Hepatocyte (in vitro differentiated cells): ENCODE measurements at regions not wholly inside any gene's neighbourhood (a gene's known extent, or its start where the extent isn't known, plus 50 kb on each side); places are given as distances from the start of the nearest gene placed in this dataset.
"Not testable (repeated sequence)": the region's sequence is repeated elsewhere in the genome, so short reads cannot be mapped to it uniquely, and the experiment has no call there.

Experiments used
- DNase-seq: peaks from one replicate; pipeline ENCODE4 v3.0.0-alpha.2; 2016; ENCODE audit warnings: low spot score
- H2AFZ ChIP-seq: fragments of 200-600 bp; sonication (generic); 2 replicates; pipeline ENCODE4 v1.6.0; 2016; ENCODE audit warnings: antibody characterized with exemption, mild to moderate bottlenecking
- H3K27ac ChIP-seq: fragments of 200-600 bp; sonication (generic); 2 replicates; pipeline ENCODE4 v1.5.1; 2016; ENCODE audit warnings: mild to moderate bottlenecking
- H3K27me3 ChIP-seq: fragments of 200-600 bp; sonication (generic); 2 replicates; pipeline ENCODE4 v1.6.1; 2016
- H3K36me3 ChIP-seq: fragments of 200-600 bp; sonication (generic); replicated peaks from 2 replicates; pipeline ENCODE4 v1.5.1; 2016; ENCODE audit warnings: low read depth; ENCODE audit not compliant: insufficient read depth
- H3K4me1 ChIP-seq: fragments of 200-600 bp; sonication (generic); 2 replicates; pipeline ENCODE4 v1.5.1; 2016; ENCODE audit warnings: mild to moderate bottlenecking, moderate library complexity; ENCODE audit not compliant: insufficient read depth
- H3K4me2 ChIP-seq: fragments of 200-600 bp; sonication (generic); 2 replicates; pipeline ENCODE4 v1.6.0; 2016
- H3K4me3 ChIP-seq: fragments of 200-600 bp; sonication (generic); 2 replicates; pipeline ENCODE4 v1.5.1; 2016; ENCODE audit warnings: mild to moderate bottlenecking
- H3K79me2 ChIP-seq: fragments of 200-600 bp; sonication (generic); 2 replicates; pipeline ENCODE4 v1.6.0; 2017; ENCODE audit warnings: mild to moderate bottlenecking
- H3K9me2 ChIP-seq: fragments of 200-600 bp; sonication (generic); replicated peaks from 2 replicates; pipeline ENCODE4 v1.6.0; 2017; ENCODE audit warnings: mild to moderate bottlenecking; ENCODE audit not compliant: insufficient read depth
- H3K9me3 ChIP-seq: fragments of 200-600 bp; sonication (generic); 2 replicates; pipeline ENCODE4 v1.5.1; 2016; ENCODE audit warnings: low read depth, mild to moderate bottlenecking
- H4K20me1 ChIP-seq: fragments of 200-600 bp; sonication (generic); 2 replicates; pipeline ENCODE4 v1.6.0; 2016; ENCODE audit warnings: mild to moderate bottlenecking; ENCODE audit not compliant: insufficient read depth, poor library complexity, severe bottlenecking
- CTCF ChIP-seq: fragments of 200-600 bp; sonication (generic); IDR thresholded peaks from 2 replicates; pipeline ENCODE4 v1.5.1; 2016; ENCODE audit warnings: antibody characterized with exemption, mild to moderate bottlenecking; ENCODE audit not compliant: poor library complexity
- EZH2 ChIP-seq: fragments of 200-600 bp; sonication (generic); IDR thresholded peaks from 2 replicates; pipeline ENCODE4 v1.6.1; 2016; ENCODE audit warnings: antibody characterized with exemption, mild to moderate bottlenecking, borderline replicate concordance
- EZH2phosphoT487 ChIP-seq: fragments of 200-600 bp; sonication (generic); IDR thresholded peaks from one replicate; pipeline ENCODE4 v1.6.1; 2018; ENCODE audit warnings: antibody characterized with exemption, mild to moderate bottlenecking, low read depth, moderate library complexity; ENCODE audit not compliant: unreplicated experiment, severe bottlenecking
- WGBS: methylation state at CpG from one replicate; pipeline ENCODE4 v1.1.6; 2016; ENCODE audit warnings: low lambda C conversion rate; ENCODE audit errors: missing lambda C conversion rate; 5-methylcytosine and 5-hydroxymethylcytosine counted together

GRCh38 chr6:27188061-27188884, 59.2 kb upstream of the PRSS16 start:
- peak overlapping the region; percentile 87 for H3K27ac ChIP-seq
- DNase-seq, result peak; percentile 80
- no peaks in the 10 kb centered on the region for H3K9me3 ChIP-seq
- H3K36me3 ChIP-seq, result no peaks in the 10 kb centered on the region
- no peaks in the 10 kb centered on the region for H4K20me1 ChIP-seq
- H3K9me2 ChIP-seq, result no peaks in the 10 kb centered on the region
- peak overlapping the region; percentile 44 for H3K4me3 ChIP-seq
- no peaks in the 10 kb centered on the region for H3K79me2 ChIP-seq
- TF ChIP-seq EZH2 (no peak), EZH2phosphoT487 (no peak), CTCF (no peak)
- H3K27me3 ChIP-seq, result no peaks in the 10 kb centered on the region
- peak overlapping the region; percentile 78 for H3K4me2 ChIP-seq
- WGBS, result 2% methylated on average over 33 of the region's 33 CpGs
- peaks cover 4% of the 10 kb centered on the region for H3K4me1 ChIP-seq
- H2AFZ ChIP-seq, result peak overlapping the region; percentile 58

- TF ChIP-seq EZH2phosphoT487 (no peak), CTCF (peak; percentile 78), EZH2 (no peak)
- 16% methylated on average over 10 of the region's 10 CpGs for WGBS
- Histone ChIP-seq H3K4me2 (peak overlapping the region; percentile 78), H3K27ac (peak overlapping the region; percentile 87), H3K9me3 (no peaks in the 10 kb centered on the region), H3K4me3 (peak overlapping the region; percentile 44), H3K9me2 (no peaks in the 10 kb centered on the region), H3K27me3 (no peaks in the 10 kb centered on the region), H4K20me1 (no peaks in the 10 kb centered on the region), H3K79me2 (no peaks in the 10 kb centered on the region), H2AFZ (peak overlapping the region; percentile 58), H3K4me1 (peaks cover 4% of the 10 kb centered on the region), H3K36me3 (no peaks in the 10 kb centered on the region)
- peak; percentile 94 for DNase-seq
Measured at GRCh38 chr6:27188885-27189418, 58.5 kb upstream of the PRSS16 start.

DNA sequence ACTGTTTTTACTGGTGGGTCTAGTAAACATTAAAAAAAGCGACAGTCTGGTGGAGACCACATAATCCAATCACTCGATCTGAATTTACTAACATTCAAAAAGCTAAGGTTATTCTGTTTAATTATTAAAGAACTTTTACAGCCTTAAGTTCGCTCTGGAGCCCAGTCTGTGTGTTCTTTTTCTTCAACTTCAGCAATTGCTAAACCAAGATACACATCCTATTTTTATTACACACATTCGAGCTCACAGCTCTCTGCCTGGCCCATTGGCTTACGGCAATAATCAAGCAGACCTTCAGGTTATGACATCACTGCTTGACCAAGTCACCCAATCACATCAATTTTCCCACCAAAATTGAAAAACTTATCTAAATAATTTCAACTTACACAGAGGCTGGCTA, 57.4 kb upstream of the PRSS16 start:
- Histone ChIP-seq H2AFZ (no peak overlapping the region), H4K20me1 (no peaks in the 10 kb centered on the region), H3K9me2 (no peaks in the 10 kb centered on the region), H3K4me1 (peaks cover 4% of the 10 kb centered on the region), H3K36me3 (no peaks in the 10 kb centered on the region), H3K4me2 (peak overlapping the region; percentile 51), H3K4me3 (no peak overlapping the region), H3K27me3 (no peaks in the 10 kb centered on the region), H3K27ac (peak overlapping the region; percentile 43), H3K79me2 (no peaks in the 10 kb centered on the region), H3K9me3 (no peaks in the 10 kb centered on the region)
- TF ChIP-seq EZH2phosphoT487 (no peak), EZH2 (no peak), CTCF (no peak)
- 58% methylated on average over 5 of the region's 5 CpGs for WGBS
- DNase-seq, result peak; percentile 30

DNA sequence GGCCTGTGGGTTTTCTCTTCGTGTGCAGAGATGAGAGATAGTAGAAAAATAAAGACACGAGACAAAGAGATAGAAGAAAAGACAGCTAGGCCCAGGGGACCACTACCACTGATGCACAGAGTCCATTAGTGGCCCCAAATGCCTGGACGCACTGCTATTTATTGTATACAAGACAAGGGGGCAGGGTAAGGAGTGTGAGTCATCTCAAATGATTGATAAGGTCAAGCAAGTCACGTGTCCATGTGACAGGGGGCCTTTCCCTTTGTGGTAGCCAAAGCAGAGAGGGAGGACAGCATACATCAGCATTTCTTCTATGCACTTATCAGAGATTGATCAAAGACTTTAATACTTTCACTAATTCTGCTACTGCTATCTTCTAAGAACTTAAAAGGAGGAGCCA, 53.0 kb upstream of the PRSS16 start:
- H3K4me1 ChIP-seq, H2AFZ ChIP-seq, H3K79me2 ChIP-seq, DNase-seq, H3K4me3 ChIP-seq, H3K9me3 ChIP-seq, H3K27me3 ChIP-seq, H3K36me3 ChIP-seq, H3K27ac ChIP-seq, H3K4me2 ChIP-seq, H4K20me1 ChIP-seq, H3K9me2 ChIP-seq: not testable (repeated sequence)
- WGBS, result 60% methylated on average over 4 of the region's 4 CpGs

DNA sequence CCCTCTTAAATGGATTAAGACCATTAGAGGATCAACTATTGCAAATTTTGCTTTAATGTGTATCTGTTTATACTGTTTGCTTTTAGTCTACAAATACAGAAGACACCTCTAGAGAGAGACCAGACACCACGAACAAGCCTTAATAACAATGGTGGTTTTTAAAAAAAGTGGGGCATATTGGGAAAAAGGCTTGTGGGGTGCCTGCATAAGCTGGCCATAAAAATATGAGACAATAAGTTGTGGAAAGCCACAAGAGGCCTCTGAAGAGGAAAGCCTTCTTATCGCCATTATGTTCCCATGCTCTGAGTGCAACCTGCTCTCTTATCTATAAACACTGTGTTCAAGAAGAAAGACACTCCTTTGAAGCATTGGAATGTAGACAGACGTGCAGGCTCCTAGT, 52.0 kb upstream of the PRSS16 start:
- H3K4me3 ChIP-seq, H3K4me2 ChIP-seq, H4K20me1 ChIP-seq, H3K9me3 ChIP-seq, H3K4me1 ChIP-seq, H3K27ac ChIP-seq, H2AFZ ChIP-seq, H3K36me3 ChIP-seq, DNase-seq, H3K9me2 ChIP-seq, H3K79me2 ChIP-seq, H3K27me3 ChIP-seq: not testable (repeated sequence)
- 52% methylated on average over 3 of the region's 3 CpGs for WGBS
